Hematopoietic multipotent progenitor cell treated with erythropoietin and hydrocortisone succinate and interleukin-3 and kit ligand, for 4 days (in vitro differentiated cells): ENCODE measurements at regions not wholly inside any gene's neighbourhood (a gene's known extent, or its start where the extent isn't known, plus 50 kb on each side); places are given as distances from the start of the nearest gene placed in this dataset.

Source experiments
- DNase-seq: peaks from one replicate; pipeline ENCODE4 v3.0.0-alpha.2; 2015

DNA sequence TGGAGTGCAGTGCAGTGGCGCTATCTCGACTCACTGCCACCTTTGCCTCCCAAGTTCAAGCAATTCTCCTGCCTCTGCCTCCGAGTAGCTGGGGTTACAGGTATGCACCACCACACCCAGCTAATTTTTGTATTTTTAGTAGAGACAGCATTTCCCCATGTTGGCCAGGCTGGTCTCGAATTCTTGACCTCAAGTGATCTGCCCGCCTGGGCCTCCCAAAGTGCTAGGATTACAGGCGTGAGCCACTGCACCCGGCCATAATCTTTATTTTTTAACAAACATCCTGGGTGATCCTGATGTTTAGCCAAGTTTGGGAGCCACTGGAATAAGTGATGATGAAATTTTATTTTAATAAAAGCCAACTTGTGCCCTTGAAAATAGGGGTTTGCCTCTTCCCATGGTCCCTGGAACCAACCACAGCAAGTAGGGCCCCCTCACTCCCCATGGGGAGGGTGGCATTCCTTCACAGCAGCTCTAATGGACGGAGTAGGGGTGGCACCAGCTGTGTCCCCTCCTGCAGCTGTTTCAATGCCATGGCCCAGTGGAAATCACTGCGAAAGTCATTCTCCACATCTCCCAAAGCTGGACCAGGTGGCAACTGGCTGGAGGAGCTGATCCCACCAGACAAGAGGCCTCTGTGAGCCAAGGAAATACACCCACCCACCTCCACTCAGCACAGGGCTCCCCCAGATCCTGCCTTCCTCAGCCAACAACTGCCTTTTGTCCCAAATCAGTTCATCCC lies 194.8 kb downstream of the ZFP36L2 start:
- DNase-seq = no peak

DNA sequence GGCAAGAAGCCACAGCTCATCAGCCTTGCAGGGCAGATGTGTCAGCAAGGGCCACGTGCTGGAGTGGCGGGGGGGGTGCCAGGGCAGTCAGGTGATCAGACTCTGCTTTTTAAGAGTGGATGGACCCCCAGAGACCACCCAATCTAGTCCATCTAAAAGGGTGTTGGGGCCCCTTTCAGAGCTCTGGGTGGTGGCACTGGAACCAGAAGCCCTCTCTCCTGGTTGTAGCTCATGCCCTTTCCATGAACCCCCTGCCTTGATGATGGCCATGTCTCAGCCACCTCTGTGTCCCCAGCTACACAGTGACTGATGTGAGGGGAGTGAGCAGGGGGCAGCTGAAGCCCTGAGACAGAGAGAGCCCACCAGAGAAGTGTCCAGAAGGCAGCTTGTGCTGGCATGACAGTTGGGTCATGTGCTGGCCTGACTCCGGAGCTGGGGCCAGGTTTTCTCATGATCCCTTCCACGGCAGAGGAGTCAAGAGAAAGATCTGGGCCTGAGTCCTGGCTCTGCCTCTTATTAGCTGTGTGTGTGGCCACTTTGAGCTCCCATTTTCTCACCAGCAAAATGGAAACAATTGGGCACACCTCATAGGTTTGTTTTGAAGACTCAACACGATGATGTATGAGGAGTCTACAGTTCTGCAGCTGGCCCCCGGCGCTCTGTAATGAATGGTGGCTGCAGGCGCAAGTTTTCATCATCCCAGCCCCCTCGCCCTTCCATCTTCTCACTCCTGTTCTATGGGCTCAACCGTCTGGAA lies 195.7 kb downstream of the ZFP36L2 start:
- DNase-seq = no peak

GRCh38 chr2:43029186-43029585 lies 197.2 kb downstream of the ZFP36L2 start:
- no peak for DNase-seq

DNA sequence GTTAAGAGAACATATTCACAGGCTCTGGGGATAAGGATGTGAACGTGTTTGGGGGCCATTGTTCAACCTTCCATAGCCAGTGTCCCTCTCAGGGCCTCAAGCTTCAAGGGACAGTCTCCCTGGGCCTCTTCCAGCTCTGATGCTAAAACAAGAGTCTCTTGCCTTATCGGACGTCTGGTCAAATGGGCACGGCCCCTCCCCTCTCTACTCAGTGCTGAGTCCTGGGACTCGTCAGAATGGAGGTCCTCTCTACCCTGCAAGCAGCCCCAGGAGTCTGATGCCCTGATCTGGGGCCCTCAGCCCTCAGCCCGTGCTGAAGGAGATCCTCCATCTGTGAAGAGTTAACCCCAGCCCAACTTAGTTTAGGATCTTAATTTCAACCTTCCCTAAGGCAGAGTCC lies 198.2 kb downstream of the ZFP36L2 start:
- DNase-seq = no peak

GRCh38 chr2:43027097-43027873 lies 199.1 kb downstream of the ZFP36L2 start:
- no peak for DNase-seq

DNA sequence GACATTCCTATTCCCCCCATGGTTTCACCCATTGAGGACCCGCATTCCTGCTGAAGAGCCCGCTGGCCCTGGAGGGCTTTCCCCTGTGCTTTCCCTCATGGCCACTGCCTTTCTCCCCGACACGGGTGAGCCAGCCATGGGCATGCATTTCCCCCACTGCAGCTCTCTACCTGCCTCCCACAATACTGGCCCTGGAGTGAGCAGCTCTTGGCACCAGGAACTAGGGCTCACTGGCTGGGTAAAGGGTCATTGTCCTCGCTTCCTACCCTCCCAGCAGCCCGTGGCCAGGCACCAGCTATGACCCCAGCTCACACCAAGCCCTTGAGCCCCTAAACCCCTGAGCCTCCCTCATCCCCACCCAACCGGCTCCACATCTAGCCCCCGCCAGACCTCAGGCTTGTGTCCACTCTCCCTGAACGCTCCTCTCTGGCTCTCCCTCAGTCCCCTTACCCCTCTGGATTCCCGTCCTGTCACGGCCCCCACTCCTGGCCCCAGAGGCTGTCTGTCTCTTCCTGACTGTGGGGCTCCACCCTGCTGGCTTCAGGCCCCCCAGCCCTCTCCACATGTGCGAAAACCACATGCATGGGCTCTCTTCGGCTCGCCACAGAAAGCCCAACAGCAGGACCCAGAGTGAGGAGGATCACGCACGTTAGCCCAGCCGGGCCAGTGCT lies 199.8 kb downstream of the ZFP36L2 start:
- DNase-seq = no peak

- DNase-seq = no peak
Measured at GRCh38 chr2:43025709-43026295, 200.6 kb downstream of the ZFP36L2 start.

DNA sequence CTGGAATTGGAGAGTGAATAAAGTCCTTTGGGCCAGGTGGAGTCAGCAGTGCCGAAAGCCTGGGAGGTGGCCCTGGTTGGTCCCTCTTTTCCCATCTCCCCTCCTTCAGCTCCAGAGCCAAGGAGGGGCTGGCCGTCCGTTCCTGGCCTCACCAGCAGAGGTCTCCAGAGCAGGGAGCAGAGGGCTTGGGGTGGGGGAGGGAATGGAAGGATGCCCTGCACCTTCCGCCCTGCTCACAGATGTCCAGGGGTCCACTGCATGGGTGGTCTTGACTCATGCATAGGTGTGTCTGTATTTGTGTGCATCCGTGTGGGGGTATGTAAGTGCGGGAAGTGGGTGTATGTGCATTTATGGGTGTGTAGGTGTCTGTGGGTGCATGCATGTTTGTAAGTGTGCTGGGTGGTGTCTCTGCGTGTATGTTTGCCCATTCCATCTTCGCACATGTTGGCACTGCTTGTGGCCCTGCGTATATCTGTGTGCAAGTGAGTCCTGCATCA lies 201.8 kb downstream of the ZFP36L2 start:
- DNase-seq = peak; percentile 77

- no peak for DNase-seq
Measured at GRCh38 chr2:43023791-43024514, 202.5 kb downstream of the ZFP36L2 start.

- no peak for DNase-seq
Measured at GRCh38 chr2:43022896-43023295, 203.5 kb downstream of the ZFP36L2 start.

- peak; percentile 65 for DNase-seq
Measured at GRCh38 chr2:43021791-43022509, 204.5 kb downstream of the ZFP36L2 start.

GRCh38 chr2:43020990-43021669 lies 205.3 kb downstream of the ZFP36L2 start:
- no peak for DNase-seq

DNA sequence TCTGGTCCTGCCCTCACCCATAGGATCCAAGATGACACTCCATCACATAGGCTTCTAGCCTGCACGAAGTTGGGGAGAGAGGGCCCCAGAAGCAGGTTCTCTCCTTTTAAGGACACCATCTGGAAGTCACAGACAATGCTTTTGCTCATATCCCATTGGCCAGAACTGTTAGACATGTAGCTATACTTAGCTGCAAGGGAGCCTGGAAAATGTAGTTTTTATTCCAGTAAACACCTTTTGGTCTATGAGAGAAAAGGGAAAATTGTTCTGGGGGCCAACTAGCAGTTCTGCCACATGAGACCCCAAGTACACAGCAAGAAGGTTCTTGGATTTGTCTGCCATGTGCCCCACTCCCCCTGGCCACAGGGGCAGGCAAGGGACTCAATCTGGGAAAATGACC lies 206.1 kb downstream of the ZFP36L2 start:
- no peak for DNase-seq

GRCh38 chr2:43019536-43020183 lies 206.7 kb downstream of the ZFP36L2 start:
- DNase-seq = no peak

GRCh38 chr2:43019025-43019367 lies 207.4 kb downstream of the ZFP36L2 start:
- DNase-seq = no peak

DNA sequence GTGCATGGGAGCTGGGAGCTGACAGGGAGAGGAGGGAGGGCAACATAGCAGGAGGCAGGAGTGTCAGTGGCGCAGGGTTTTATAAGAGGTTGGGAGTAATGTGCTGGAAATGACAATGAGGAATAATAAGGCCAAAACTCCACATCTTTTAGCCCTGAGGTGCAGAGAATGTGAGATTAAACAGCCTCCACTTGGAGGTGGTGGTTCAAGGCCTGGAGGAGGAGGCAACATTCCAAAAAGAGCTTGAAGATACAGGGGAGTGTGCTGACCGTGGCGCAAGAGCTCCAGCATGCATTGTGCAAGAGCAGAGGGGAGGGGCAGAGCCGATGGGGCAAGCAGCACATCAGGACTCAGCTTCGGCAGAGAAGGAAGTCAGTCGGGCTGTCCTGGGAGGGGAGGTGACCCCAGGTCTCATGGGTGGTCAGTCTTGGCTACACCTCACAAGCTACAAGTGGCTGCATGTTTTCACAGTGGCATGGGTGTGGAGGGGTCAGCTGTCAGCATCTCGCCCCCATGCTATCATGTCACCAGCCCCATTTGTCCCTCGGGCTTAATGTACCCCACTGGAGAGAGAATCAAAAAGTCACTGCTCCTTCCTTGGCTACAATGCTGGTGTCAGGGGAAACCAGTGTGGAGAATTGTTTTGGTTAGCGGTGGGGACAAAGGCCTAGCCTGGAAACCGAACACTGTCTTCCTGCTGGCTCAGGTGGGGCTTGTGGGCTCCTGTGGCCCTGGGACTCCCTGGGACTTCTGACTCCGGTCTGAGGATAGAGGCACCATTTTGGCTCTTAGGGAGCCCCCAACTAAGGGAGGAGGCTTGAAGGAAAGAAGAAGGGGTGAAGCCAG lies 208.0 kb downstream of the ZFP36L2 start:
- peak; percentile 78 for DNase-seq

DNA sequence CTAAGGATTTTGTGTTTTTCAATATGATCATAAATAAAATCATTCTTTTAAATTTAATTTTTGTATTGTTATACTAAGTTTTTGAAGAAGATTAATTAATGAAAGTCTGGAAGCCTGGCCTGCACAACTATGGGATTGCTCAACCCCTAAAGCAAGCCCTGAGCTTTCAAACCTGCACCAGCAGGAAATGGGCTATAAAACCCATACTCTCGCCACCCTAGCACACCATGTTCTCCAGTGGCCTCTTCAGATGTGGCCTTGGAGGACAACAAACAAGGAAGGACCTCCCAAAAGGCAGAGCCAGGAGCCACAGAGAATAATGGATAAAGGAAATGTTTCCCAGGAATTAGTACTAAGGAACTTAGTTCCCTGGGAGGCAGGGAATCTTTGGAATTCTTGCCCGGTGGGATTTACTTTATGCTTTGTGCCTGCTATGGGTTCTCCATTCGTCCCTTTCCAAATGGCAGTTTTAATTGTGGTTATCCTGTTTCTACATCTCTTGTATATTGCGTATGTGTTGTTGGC lies 212.5 kb downstream of the ZFP36L2 start:
- peak; percentile 56 for DNase-seq

DNA sequence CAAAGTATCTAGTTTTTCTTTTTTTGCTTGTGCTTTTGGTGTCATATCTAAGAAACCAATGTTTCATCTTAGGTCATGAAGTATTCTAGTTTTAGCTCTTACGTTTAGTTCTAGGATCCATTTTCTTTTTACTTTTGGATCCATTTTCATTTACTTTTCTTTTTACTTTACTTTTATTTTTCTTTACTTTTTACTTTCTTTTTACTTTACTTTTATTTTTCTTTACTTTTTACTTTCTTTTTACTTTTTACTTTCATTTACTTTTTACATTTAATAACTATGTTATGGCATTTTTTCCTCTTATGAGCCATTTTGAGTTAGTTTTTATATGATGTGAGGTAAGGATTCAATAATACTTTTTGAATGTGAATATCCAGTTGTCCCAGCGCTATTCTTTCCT lies 213.4 kb downstream of the ZFP36L2 start:
- no peak for DNase-seq

DNA sequence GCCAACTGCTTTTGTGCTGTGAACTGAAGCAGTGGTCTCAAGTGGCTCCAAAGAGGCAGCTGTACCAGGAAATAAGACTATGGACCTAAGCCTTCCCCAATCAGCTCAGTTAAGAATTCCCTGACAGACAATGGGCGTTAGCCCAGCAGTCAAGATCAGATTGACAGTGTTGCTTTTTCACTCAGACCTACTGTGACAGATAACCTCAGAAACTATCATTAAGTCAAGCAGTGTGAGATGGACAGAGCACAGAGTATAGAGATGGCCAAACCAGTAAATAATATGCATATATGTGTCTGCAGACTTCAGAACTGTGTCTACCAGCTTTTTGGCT lies 215.3 kb downstream of the ZFP36L2 start:
- peak; percentile 45 for DNase-seq
